ENCODE measurements at regions not wholly inside any gene's neighbourhood (a gene's known extent, or its start where the extent isn't known, plus 50 kb on each side); places are given as distances from the start of the nearest gene placed in this dataset.
"Not testable (repeated sequence)": the region's sequence is repeated elsewhere in the genome, so short reads cannot be mapped to it uniquely, and the experiment has no call there.

DNA sequence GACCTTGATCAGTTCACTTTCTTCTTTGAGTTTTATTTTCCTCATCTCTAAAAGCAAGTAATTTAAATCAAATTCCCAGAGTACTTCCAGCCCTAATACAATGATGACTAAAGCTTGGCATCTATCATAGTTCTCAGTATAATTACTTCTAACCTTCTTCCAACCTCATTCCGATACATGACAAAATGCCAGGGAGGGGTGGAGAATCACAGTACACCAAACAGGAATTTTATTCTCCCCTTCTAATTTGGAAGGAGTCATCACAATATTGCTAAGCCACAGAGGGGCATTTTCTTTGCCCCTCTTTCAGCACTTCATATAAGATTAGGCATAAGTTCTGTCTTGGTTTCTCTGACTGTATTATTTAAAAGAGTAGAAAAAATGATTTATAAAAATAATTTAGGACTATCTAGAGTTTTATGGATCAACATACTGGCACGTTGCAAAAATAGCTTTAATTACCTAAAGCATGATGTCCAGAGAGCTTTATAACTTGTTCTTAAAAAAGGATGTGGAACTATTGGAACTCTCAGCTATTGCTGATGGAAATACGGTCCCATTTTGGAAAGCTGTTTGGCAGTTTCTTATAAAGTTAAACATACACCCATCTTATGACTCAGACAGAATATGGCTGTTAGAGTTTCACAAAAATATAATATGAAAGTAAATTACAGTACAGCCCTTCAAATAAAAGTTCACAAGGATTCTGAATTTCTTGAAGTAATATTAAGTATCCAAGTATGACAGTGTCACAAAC, 86.9 kb upstream of the UBE2E2 start:
- DNase-seq, result no peak

DNA sequence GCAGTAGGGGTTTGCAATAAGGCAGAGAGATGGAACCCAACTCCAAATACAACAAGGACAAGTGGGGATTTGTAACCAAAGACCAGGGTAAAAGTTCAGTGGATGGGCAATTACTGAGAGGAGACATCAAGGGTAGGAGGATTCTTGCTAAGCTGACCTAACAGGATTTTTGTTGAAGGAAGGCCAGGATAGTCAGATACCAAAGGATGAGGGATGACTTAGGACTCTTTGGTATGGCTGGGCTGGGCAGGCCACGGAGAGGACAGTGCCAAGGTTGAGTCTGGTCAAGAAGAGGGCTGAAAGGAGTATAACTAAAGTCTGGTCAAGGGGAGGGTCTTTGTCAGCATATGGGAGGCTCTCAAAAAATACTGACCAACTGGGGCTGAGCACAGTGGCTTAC, 85.3 kb upstream of the UBE2E2 start:
- no peak for DNase-seq

DNA sequence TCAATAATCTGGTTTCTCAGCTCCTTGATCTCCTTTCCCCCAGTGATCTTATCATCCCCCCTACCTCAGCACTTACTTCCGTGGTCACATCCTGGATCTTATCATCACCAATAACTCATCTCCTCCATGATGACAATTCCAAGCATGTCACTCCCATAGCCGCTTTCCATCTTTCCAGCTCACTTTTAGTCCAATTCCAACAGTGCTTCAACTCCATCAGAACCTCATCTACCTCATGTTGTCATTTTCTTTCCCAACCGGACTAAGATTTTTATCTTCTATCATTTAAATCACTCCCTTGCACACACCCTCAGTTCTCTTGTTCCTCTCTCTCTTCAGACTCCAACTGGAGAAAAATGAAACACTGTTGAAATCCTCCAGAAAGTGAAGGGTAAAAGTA, 75.9 kb upstream of the UBE2E2 start:
- no peak for DNase-seq

DNA sequence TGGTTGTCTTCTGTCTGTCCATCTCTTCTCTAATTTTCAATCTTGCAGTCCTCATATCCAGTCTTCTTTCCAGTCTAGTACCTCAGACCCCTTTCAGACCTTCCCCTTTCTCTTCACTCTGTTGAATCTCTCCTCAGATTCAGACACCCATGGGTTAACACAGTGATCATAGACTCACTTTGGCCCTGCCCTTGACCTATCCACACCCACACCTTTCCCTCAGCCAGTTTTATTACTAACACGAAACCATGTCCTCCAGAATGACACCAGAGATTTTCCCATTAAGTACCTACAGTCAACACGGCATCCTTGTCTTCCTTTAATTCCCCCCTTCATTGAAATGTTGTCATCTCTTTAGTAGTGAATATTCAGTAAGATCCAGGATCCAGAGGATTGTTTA, 74.5 kb upstream of the UBE2E2 start:
- no peak for DNase-seq

DNA sequence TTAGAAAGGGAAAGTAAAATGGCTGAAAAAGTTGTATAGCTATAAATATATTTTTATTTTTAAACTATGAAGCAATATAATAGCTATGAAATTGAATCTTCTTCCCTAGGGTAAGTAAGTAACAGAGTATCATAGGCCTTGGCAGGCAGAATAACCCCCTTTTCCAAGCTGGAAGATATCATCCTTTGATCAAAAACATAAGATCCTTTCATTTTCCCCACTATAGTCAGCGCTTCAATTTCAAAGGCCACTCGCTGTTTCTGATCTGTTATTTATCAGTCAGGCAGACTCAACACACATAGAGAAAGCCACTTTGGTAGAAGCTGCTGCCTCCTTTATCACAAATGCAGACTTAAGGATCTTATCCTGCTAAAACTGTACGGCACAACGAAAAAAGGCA, 74.0 kb upstream of the UBE2E2 start:
- DNase-seq, result no peak

DNA sequence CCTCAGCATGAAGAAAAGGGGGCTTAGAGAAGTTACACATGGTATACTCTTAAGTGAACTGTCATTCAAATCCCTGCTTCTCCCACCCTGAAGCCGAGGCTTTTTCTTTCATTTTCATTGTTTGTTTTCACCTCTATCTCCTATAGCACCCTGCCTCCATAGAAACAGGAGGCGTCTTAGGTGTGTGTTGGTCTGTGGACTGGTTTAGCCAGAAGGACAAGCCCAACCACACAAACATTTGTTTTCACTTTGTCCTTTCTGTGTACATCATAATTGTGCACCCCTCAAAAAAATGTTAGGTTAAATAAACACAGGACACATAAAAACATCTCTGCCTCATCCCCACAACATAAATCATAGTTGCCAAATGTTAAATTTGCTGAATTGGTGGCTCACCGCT, 73.3 kb upstream of the UBE2E2 start:
- DNase-seq, result no peak

DNA sequence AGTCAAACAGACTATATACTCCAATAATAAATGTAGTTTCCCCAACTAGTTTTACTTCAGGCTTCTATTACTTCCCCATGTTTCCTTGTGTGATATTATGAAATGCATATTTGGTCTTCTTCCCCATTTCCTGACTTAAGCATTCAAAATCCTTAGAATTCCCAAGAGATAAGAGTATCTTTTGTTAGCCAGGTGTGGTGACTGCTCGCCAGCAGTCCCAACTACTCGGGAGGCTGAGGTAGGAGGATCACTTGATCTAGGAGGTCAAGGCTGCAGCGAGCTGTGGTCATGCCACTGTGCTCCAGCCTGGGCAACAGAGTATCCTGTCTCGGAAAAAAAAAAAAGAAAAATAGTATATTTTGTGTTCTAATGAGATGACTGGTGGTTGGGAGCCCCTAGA, 72.7 kb upstream of the UBE2E2 start:
- DNase-seq, result no peak

DNA sequence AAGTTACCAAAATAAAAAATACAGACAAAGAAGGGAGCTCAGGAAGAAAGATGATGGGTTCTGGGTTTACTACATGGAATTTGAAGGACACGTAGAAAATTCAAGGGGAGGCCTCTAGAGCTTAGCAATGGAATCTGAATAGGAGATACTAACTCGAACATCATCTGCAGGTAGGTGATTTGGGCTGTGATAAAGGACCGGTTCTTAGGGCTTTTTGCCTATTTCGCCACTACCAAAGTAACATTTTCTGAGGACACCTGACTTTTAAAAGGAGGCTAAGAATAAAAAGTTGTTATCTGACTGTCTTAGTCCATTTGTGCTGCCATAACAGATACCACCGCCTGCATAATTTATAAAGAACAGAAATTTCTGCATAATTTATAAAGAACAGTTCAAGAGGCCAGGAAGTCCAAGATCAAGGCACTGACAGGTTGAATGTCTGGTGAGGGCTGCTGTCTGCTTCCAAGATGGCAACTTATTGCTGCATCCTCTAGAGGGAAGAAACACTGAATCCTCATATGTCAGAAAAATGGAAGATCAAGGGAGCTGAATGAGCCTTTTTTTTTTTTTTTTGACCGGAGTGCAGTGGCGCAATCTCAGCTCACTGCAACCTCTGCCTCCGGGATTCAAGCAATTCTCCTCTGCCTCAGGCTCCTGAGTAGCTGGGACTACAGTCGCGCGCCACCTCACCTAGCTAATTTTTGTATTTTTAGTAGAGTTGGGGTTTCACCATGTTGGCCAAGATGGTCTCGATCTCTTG, 67.9 kb upstream of the UBE2E2 start:
- no peak for DNase-seq

DNA sequence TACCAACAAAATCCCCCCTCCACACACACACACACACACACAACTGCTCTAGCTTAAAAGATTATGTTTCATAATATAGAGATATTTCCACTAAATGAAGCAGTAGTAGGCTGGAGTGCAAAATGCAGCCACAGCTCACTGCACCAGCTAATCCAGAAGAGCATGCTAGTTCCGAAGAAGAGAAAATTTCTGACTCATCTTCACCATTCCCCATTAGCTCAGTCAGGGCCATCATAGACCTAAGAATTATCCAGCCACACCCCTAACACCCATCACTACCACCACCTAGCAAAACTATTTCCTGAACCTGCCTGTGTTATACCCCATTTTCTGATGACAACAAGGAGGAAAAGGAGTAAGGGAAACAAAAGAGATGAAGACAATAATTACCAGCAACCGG, 67.1 kb upstream of the UBE2E2 start:
- DNase-seq, result no peak

DNA sequence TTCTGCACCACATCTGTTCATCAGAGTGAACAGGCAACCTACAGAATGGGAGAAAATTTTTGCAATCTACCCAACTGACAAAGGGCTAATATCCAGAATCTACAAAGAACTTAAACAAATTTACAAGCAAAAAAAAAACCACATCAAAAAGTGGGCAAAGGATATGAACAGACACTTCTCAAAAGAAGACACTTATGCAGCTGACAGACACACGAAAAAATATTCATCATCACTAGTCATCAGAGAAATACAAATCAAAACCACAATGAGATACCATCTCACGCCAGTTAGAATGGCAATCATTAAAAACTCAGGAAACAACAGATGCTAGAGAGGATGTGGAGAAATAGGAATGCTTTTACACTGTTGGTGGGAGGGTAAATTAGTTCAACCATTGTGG, 59.1 kb upstream of the UBE2E2 start:
- not testable (repeated sequence) for DNase-seq

DNA sequence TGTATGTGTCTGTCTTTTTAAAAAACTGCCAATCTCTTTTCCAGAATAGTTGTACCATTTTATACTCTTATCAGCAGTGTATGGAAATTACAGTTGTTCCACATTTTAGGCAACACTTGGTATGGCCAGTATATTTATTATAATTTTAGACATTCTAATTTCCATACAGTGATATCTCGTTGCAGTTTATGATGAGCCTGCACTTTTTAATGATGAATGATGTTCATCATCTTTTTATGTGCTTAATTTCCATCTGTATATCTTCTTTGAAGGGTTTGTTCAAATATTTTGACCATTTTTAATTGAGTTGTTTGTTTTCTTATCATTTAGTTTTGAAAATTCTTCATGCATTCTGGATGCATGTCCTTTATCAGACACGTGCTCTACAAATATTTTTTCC, 57.0 kb upstream of the UBE2E2 start:
- no peak for DNase-seq

DNA sequence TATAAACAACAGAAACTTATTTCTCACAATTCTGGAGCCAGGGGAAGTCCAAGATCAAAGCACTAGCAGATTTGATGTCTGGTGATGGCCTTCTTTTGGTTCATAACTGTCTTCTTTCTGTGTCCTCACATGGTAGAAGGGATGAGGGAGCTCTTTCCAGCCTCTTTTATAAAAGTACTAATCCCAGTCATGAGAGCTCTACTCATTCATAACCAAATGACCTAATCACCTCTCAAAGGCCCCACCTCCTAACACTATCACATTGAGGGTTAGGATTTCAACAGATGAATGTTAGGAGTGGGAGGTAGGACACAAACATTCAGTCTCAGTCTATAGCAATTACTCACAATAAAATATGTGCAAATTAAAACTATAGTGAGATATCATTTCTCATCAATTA, 50.1 kb upstream of the UBE2E2 start:
- no peak for DNase-seq
